Neural progenitor cell (in vitro differentiated cells): ENCODE measurements at regions not wholly inside any gene's neighbourhood (a gene's known extent, or its start where the extent isn't known, plus 50 kb on each side); places are given as distances from the start of the nearest gene placed in this dataset.

Source experiments
- DNase-seq: peaks from one replicate; pipeline ENCODE4 v3.0.0-alpha.2; 2016; ENCODE audit warnings: low spot score
- H2AFZ ChIP-seq: fragments of 200-600 bp; sonication (generic); replicated peaks from 2 replicates; pipeline ENCODE4 v1.6.1; 2016; ENCODE audit warnings: antibody characterized with exemption
- H3F3A ChIP-seq: fragments of 200-600 bp; sonication (generic); 2 replicates; pipeline ENCODE4 v1.6.1; 2016; ENCODE audit warnings: antibody characterized with exemption, low read depth
- H3K27ac ChIP-seq: fragments of 200-600 bp; sonication (generic); 2 replicates; pipeline ENCODE4 v1.5.1; 2016; ENCODE audit warnings: mild to moderate bottlenecking
- H3K27me3 ChIP-seq: fragments of 200-600 bp; sonication (generic); 2 replicates; pipeline ENCODE4 v1.6.1; 2016; ENCODE audit warnings: mild to moderate bottlenecking, moderate library complexity
- H3K36me3 ChIP-seq: fragments of 200-600 bp; sonication (generic); 2 replicates; pipeline ENCODE4 v1.5.1; 2016
- H3K4me1 ChIP-seq: fragments of 200-600 bp; sonication (generic); 2 replicates; pipeline ENCODE4 v1.6.1; 2016; ENCODE audit warnings: mixed run types
- H3K4me2 ChIP-seq: fragments of 200-600 bp; sonication (generic); 2 replicates; pipeline ENCODE4 v1.6.1; 2016
- H3K4me3 ChIP-seq: fragments of 200-600 bp; sonication (generic); 2 replicates; pipeline ENCODE4 v1.5.1; 2016
- H3K79me2 ChIP-seq: fragments of 200-600 bp; sonication (generic); 2 replicates; pipeline ENCODE4 v1.6.1; 2016; ENCODE audit warnings: low read depth
- H3K9ac ChIP-seq: fragments of 200-600 bp; sonication (generic); 2 replicates; pipeline ENCODE4 v1.6.1; 2016
- H3K9me3 ChIP-seq: fragments of 200-600 bp; sonication (generic); 2 replicates; pipeline ENCODE4 v1.5.1; 2016; ENCODE audit warnings: low read depth
- H4K20me1 ChIP-seq: fragments of 200-600 bp; sonication (generic); 2 replicates; pipeline ENCODE4 v1.6.1; 2016; ENCODE audit warnings: low read depth
- H3K27ac Mint-ChIP-seq: 3 replicates; pipeline ENCODE4 v1.8.0; 2021; ENCODE audit warnings: mixed read lengths
- H3K27me3 Mint-ChIP-seq: 2 replicates; pipeline ENCODE4 v1.8.0; 2022; ENCODE audit warnings: low read depth, mild to moderate bottlenecking, inconsistent platforms, moderate library complexity, mixed read lengths; ENCODE audit not compliant: insufficient read depth
- H3K36me3 Mint-ChIP-seq: 3 replicates; pipeline ENCODE4 v1.8.0; 2021; ENCODE audit warnings: mixed read lengths
- H3K4me1 Mint-ChIP-seq: 3 replicates; pipeline ENCODE4 v1.8.0; 2021; ENCODE audit warnings: mixed read lengths
- H3K4me3 Mint-ChIP-seq: 3 replicates; pipeline ENCODE4 v1.8.0; 2021; ENCODE audit warnings: mild to moderate bottlenecking, moderate library complexity, mixed read lengths
- H3K9me3 Mint-ChIP-seq: 3 replicates; pipeline ENCODE4 v1.8.0; 2020; ENCODE audit warnings: mixed read lengths
- CTCF ChIP-seq: fragments of 200-600 bp; sonication (generic); IDR thresholded peaks from 2 replicates; pipeline ENCODE4 v1.5.1; 2017; ENCODE audit warnings: antibody characterized with exemption, mild to moderate bottlenecking
- EZH2 ChIP-seq: fragments of 200-600 bp; sonication (generic); IDR thresholded peaks from 2 replicates; pipeline ENCODE4 v1.6.1; 2017; ENCODE audit warnings: antibody characterized with exemption, mild to moderate bottlenecking, moderate library complexity
- EZH2phosphoT487 ChIP-seq: fragments of 200-600 bp; sonication (generic); IDR thresholded peaks from 2 replicates; pipeline ENCODE4 v1.6.1; 2017; ENCODE audit warnings: antibody characterized with exemption

GRCh38 chr16:60564588-60564987, 1471.7 kb downstream of the CDH8 start:
- Mint-ChIP-seq H3K9me3 (peaks cover 2% of the 10 kb centered on the region), H3K36me3 (no peaks in the 10 kb centered on the region), H3K4me1 (no peaks in the 10 kb centered on the region), H3K4me3 (no peak overlapping the region), H3K27ac (no peak overlapping the region), H3K27me3 (peaks cover 2% of the 10 kb centered on the region)
- H3K9ac ChIP-seq, result no peak overlapping the region
- no peaks in the 10 kb centered on the region for H3K36me3 ChIP-seq
- H3K27me3 ChIP-seq, result no peaks in the 10 kb centered on the region
- no peak overlapping the region for H3K4me3 ChIP-seq
- no peak overlapping the region for H2AFZ ChIP-seq
- no peaks in the 10 kb centered on the region for H3F3A ChIP-seq
- H4K20me1 ChIP-seq, result no peaks in the 10 kb centered on the region
- H3K4me2 ChIP-seq, result no peak overlapping the region
- H3K9me3 ChIP-seq, result no peaks in the 10 kb centered on the region
- no peaks in the 10 kb centered on the region for H3K79me2 ChIP-seq
- TF ChIP-seq CTCF, result no peak
- no peak for TF ChIP-seq EZH2
- TF ChIP-seq EZH2phosphoT487, result no peak
- no peak overlapping the region for H3K27ac ChIP-seq
- no peak for DNase-seq
- no peaks in the 10 kb centered on the region for H3K4me1 ChIP-seq

GRCh38 chr16:60563166-60563565, 1473.1 kb downstream of the CDH8 start:
- Histone ChIP-seq H2AFZ (no peak overlapping the region), H3K9me3 (no peaks in the 10 kb centered on the region), H3K9ac (no peak overlapping the region), H3K4me2 (no peak overlapping the region), H3K27ac (no peak overlapping the region), H3K79me2 (no peaks in the 10 kb centered on the region), H3K27me3 (no peaks in the 10 kb centered on the region), H3K4me1 (no peaks in the 10 kb centered on the region), H3F3A (no peaks in the 10 kb centered on the region), H3K36me3 (no peaks in the 10 kb centered on the region), H3K4me3 (no peak overlapping the region), H4K20me1 (no peaks in the 10 kb centered on the region)
- H3K4me3 Mint-ChIP-seq, result no peak overlapping the region
- H3K9me3 Mint-ChIP-seq, result peaks cover 1% of the 10 kb centered on the region
- TF ChIP-seq EZH2phosphoT487 (no peak), CTCF (no peak), EZH2 (no peak)
- no peaks in the 10 kb centered on the region for H3K36me3 Mint-ChIP-seq
- DNase-seq, result no peak
- H3K27me3 Mint-ChIP-seq, result peaks cover 2% of the 10 kb centered on the region
- no peak overlapping the region for H3K27ac Mint-ChIP-seq
- no peaks in the 10 kb centered on the region for H3K4me1 Mint-ChIP-seq

- Histone ChIP-seq H3K36me3 (no peaks in the 10 kb centered on the region), H3K4me1 (peaks cover under 1% of the 10 kb centered on the region), H3K9me3 (no peaks in the 10 kb centered on the region), H4K20me1 (no peaks in the 10 kb centered on the region), H3K9ac (no peak overlapping the region), H3K4me3 (no peak overlapping the region), H3K79me2 (no peaks in the 10 kb centered on the region), H3K27me3 (no peaks in the 10 kb centered on the region), H3K4me2 (no peak overlapping the region), H3K27ac (no peak overlapping the region), H2AFZ (no peak overlapping the region), H3F3A (no peaks in the 10 kb centered on the region)
- H3K9me3 Mint-ChIP-seq, result no peaks in the 10 kb centered on the region
- no peaks in the 10 kb centered on the region for H3K4me1 Mint-ChIP-seq
- no peaks in the 10 kb centered on the region for H3K36me3 Mint-ChIP-seq
- no peak for TF ChIP-seq EZH2
- TF ChIP-seq EZH2phosphoT487, result no peak
- TF ChIP-seq CTCF, result no peak
- H3K4me3 Mint-ChIP-seq, result no peak overlapping the region
- H3K27ac Mint-ChIP-seq, result no peak overlapping the region
- H3K27me3 Mint-ChIP-seq, result peaks cover 2% of the 10 kb centered on the region
- no peak for DNase-seq
Observed at GRCh38 chr16:60558936-60559335, 1477.3 kb downstream of the CDH8 start.
